HG03066 (cell line): ENCODE measurements at regions not wholly inside any gene's neighbourhood (a gene's known extent, or its start where the extent isn't known, plus 50 kb on each side); places are given as distances from the start of the nearest gene placed in this dataset.

ENCODE experiments used
- ATAC-seq: cut with Tn5 transposase; IDR thresholded peaks from one replicate; pipeline ENCODE4 v1.9.1; 2021; ENCODE audit warnings: low read depth; ENCODE audit not compliant: unreplicated experiment

DNA sequence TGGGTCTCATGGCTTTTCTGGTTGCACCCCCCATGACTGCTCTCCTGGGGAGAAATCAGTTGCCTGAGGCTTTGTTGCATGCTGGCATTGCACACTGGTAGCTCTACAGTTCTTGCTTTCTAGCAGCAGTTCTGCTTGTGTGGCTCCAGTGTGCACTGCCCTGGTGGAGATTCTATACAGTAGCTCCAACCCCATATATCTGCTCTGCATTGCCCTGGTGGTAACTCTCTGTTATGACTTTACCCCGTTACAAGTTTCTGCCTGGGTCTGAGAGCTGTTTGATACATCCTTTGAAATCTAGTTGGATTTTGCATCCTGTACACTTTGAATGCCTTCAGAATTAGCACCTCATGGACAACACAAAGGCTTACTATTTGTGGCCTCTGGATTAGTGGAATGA lies 241.4 kb upstream of the EPHA5 start:
- ATAC-seq, result no peak

GRCh38 chr4:65893957-65894755 lies 223.9 kb upstream of the EPHA5 start:
- no peak for ATAC-seq

GRCh38 chr4:65893271-65893670 lies 223.0 kb upstream of the EPHA5 start:
- no peak for ATAC-seq

DNA sequence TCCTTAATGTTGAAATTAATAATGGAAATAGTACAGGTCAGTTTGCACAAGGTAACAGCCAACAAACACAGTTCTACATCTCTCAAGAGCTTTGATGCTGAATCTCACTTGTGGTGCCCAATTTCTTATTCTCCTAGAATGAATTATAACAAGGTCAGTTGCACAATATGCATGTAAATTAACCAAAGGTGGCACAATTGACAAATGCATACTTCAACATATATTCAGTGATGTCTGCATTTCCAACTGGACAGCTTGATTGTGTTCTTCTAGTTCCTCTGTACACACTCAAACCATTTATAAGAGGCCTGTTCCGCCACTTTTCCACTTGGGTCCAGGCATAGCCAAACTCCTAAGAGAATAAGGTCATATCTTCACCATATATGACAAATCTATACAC lies 210.3 kb upstream of the EPHA5 start:
- no peak for ATAC-seq

GRCh38 chr4:65868096-65868824 lies 198.0 kb upstream of the EPHA5 start:
- ATAC-seq, result no peak

- ATAC-seq, result no peak
Observed at GRCh38 chr4:65865489-65865888, 195.2 kb upstream of the EPHA5 start.

DNA sequence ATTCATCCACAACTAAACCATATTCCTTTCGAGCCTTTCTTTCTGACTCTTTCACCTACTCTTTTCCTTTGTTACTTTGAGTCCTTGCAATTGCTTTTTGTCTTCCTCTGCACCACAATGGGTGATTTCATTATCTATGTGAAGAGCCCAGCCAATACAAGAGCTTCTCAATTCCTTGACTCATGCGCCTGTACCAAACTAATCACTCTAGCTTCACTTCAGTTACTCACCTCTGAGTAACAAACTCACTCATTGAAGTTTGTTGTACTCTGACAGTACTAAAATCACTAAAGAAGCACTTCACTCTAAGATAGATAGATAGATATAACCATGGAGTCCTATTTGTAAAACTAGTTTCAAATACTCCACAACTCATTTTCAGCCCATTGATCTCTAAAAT lies 191.7 kb upstream of the EPHA5 start:
- no peak for ATAC-seq

GRCh38 chr4:65845199-65845773 lies 175.0 kb upstream of the EPHA5 start:
- ATAC-seq, result no peak

- no peak for ATAC-seq
Observed at GRCh38 chr4:65839164-65839931, 169.1 kb upstream of the EPHA5 start.

GRCh38 chr4:65834707-65835106 lies 164.4 kb upstream of the EPHA5 start:
- no peak for ATAC-seq

DNA sequence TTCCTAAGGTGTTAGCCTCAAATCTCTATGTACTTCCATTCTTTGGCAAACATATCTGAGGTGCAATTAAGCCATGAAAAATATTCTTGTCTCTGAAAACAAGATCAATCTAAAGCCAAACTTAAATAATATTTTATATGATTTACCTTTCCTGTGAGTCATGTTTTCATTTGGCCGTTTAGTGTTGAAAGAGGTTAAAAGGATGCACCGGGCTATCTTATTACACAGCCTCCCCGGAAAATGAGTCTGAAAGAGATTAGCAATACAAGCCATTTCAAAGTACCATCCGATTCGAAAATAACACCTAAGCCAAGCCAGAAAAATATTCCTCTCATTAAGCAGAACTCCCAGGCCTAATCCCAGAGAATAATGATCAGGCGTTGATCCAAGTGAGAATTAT lies 161.5 kb upstream of the EPHA5 start:
- no peak for ATAC-seq

DNA sequence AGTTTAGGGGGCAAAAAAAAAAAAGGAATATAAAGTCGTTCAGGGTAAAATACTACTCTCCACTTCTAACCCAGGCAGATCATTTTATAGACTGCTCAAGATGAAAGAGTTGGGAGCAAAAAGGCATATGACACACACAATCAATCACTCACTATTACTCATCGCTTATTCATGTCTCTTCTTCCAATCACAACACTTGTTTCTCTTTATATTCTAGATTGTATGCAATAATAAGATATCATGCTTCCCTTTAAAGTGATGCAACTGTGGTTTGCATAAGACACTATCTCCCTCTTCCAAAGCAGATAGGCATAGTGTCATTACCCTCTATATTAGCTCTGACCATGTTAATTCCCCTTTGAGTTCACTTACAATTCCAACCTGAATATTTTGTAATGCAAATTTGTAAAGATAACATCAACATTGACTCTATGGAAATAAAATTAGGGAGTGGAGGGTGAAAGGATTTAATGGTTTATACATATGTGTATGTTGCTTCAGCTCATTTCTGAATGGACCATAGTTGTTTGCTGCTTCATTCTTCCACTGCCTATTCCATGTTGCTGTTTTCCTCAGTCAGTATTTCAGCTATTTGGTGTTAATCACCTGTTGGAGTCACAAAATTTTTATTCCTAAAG lies 154.9 kb upstream of the EPHA5 start:
- ATAC-seq, result no peak

- ATAC-seq, result no peak
Observed at GRCh38 chr4:65819192-65819591, 148.9 kb upstream of the EPHA5 start.

- ATAC-seq, result no peak
Observed at GRCh38 chr4:65805936-65806335, 135.6 kb upstream of the EPHA5 start.

GRCh38 chr4:65799513-65799912 lies 129.2 kb upstream of the EPHA5 start:
- no peak for ATAC-seq

- no peak for ATAC-seq
Observed at GRCh38 chr4:65798498-65799127, 128.3 kb upstream of the EPHA5 start.

DNA sequence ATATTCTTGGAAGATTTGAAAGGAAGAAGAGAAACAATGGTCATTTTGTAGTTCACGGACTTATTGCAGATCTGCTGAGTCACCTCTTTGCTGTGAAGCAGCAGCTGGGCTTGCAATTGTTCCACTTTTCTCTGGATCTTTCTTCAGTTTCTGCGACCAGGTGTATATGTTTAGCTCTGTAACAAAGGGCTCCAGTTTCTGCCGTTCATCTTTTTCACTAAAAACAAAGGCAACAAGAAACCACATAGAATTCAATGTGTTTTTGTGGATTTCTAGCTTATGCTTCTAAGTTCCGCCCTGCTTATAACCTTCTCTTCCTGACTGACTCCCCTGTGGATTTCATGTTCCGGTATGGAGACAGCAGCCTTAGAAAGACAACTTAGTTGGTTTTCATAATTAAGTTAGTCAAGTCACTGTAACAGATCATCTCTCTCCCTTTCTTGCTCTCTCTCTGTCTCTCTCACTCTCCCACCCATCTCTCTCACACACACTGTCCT lies 121.6 kb upstream of the EPHA5 start:
- no peak for ATAC-seq

DNA sequence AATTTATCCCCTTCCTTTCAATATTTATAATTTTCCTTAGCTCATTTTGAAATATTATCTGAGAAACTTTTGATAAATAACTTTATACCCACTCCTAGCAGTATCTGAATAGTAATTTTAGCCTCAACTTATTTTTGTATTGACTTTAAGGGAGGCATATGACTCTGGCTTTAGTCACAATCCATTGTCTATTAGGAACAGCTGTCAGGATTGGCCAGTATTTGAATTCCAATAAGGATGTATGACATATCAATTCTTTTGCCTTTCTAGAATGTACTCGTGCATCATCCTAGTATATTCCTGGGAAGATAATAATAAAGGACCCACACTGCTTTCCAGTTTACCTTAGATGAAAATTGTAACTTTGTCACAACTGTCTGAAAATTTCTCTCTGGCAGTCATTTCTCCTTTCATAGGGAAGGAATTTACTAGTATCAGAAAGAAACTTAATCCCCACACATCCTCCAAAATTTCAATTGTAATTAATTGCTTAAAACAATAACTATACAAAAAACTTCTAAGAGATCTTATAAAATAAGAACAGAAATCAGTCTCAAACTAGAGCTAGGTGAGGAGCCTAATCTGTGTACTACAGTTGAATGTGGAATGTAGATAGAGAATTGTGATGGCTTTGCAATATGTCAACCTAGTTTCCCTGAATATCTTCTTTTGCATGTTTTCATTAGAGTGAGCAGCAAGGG lies 121.0 kb upstream of the EPHA5 start:
- ATAC-seq, result no peak

DNA sequence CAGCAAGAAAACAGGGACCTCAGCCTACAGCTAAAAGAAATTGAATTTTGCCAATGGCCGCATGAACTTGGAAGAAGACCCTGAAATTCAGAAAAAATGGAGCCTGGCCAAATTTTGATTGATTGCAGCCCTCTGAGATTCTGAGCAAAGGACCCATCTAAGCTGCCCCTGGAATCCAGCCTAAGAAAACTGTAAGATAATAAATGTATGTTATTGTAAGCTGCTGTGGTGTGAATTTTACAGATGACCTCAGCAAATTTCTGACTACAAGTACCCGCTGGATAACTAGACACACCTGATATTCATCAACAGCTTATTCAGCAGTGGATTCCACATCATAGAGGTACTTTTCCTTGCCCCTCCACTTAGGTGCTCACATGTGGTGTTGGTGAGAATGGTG lies 119.5 kb upstream of the EPHA5 start:
- no peak for ATAC-seq
